ENCODE measurements at regions not wholly inside any gene's neighbourhood (a gene's known extent, or its start where the extent isn't known, plus 50 kb on each side); places are given as distances from the start of the nearest gene placed in this dataset.

DNA sequence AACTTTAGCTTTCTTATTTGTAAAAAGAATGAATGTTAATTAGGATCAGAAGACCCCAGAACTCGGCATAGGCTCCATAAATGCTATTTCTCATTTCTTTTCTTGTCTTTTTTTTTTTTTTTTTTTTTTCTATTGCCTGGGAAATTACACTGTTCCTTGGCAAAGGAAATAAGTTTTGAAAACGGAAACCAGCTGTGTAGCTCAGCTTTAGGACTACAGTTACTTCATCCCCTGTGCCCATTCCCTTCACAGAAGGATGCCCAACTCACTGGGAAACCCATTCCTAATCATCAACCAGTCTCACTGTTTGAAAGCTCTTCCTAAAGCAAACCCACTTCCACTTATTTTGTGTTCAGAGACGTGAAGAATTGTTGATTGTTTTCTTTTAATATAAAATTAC, 254.0 kb upstream of the IL12A start:
- no peaks in the 10 kb centered on the region for H4K20me1 ChIP-seq (ENCODE audit: insufficient read depth, poor library complexity, severe bottlenecking)
- 77% methylated on average over 3 of the region's 3 CpGs for WGBS (ENCODE audit: low lambda C conversion rate, missing lambda C conversion rate)
- no peak overlapping the region for H3K4me3 ChIP-seq
- no peak overlapping the region for H3K4me2 ChIP-seq
- H3K79me2 ChIP-seq: no peaks in the 10 kb centered on the region
- H3K4me1 ChIP-seq (ENCODE audit: insufficient read depth): peaks cover 20% of the 10 kb centered on the region
- no peak overlapping the region for H3K27ac ChIP-seq
- DNase-seq (ENCODE audit: low spot score): no peak
- H3K9me2 ChIP-seq (replicated peaks; ENCODE audit: insufficient read depth): no peaks in the 10 kb centered on the region
- H3K27me3 ChIP-seq: no peaks in the 10 kb centered on the region
- no peak overlapping the region for H2AFZ ChIP-seq
- no peaks in the 10 kb centered on the region for H3K36me3 ChIP-seq (replicated peaks; ENCODE audit: insufficient read depth, low read depth)
- no peaks in the 10 kb centered on the region for H3K9me3 ChIP-seq (ENCODE audit: low read depth)
- no peak for TF ChIP-seq EZH2 (IDR thresholded peaks at IDR 0.05; ENCODE audit: borderline replicate concordance)
- TF ChIP-seq CTCF (IDR thresholded peaks at IDR 0.05; ENCODE audit: poor library complexity): no peak
- TF ChIP-seq EZH2phosphoT487 (IDR thresholded peaks at IDR 0.05; ENCODE audit: low read depth, severe bottlenecking, unreplicated experiment): no peak

DNA sequence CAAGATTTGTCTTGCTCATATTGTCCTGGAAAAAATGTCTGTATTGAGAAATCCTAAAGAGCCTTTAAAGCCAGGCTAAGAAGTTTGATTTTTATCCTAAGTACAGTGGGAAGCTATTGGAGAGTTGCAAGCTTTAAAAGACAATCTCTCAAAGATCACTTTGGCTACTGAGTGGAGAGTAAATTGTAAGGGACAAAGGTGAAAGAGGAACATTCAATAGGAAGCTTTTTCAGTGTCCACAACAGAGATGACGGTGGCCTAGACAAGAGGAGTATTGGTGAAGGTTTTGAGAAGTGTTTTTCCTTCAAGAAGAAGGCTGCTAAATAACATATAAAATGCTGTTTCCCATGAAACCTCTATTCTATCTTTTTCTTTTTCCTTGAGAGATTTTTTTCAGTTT, 249.5 kb upstream of the IL12A start:
- no peak for DNase-seq (ENCODE audit: low spot score)
- H2AFZ ChIP-seq: no peak overlapping the region
- H3K9me2 ChIP-seq (replicated peaks; ENCODE audit: insufficient read depth): no peaks in the 10 kb centered on the region
- H3K79me2 ChIP-seq: no peaks in the 10 kb centered on the region
- no peak overlapping the region for H3K27ac ChIP-seq
- no peak overlapping the region for H3K4me2 ChIP-seq
- no peaks in the 10 kb centered on the region for H4K20me1 ChIP-seq (ENCODE audit: insufficient read depth, poor library complexity, severe bottlenecking)
- H3K27me3 ChIP-seq: no peaks in the 10 kb centered on the region
- no peak overlapping the region for H3K4me3 ChIP-seq
- 85% methylated on average over 1 of the region's 1 CpG for WGBS (ENCODE audit: low lambda C conversion rate, missing lambda C conversion rate)
- no peak for TF ChIP-seq EZH2phosphoT487 (IDR thresholded peaks at IDR 0.05; ENCODE audit: low read depth, severe bottlenecking, unreplicated experiment)
- TF ChIP-seq EZH2 (IDR thresholded peaks at IDR 0.05; ENCODE audit: borderline replicate concordance): no peak
- TF ChIP-seq CTCF (IDR thresholded peaks at IDR 0.05; ENCODE audit: poor library complexity): no peak
- H3K4me1 ChIP-seq (ENCODE audit: insufficient read depth): peaks cover 6% of the 10 kb centered on the region
- H3K36me3 ChIP-seq (replicated peaks; ENCODE audit: insufficient read depth, low read depth): no peaks in the 10 kb centered on the region
- no peaks in the 10 kb centered on the region for H3K9me3 ChIP-seq (ENCODE audit: low read depth)

DNA sequence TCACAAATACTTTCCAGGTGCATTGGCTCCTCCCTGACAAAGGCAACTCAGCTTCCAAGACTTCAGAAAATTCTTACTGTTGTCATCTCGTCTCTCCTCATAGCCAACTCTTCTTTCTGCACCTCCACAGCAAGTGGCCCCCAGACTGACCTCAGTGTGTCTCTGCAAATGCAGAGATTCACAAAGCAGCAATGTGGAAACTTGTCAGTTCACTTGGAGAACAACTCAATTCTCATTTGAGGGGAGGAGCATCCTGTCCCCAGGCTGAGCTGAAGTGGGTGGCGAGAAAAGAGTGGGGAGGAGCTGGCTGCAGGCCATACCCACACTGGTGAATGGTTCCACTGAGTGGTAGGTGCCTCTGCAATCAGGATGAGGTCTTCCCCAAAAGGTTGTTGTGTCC, 248.7 kb upstream of the IL12A start:
- no peak overlapping the region for H2AFZ ChIP-seq
- 90% methylated on average over 2 of the region's 2 CpGs for WGBS (ENCODE audit: low lambda C conversion rate, missing lambda C conversion rate)

More for the DNA sequence above, 248.7 kb upstream of the IL12A start:
- Histone ChIP-seq H3K4me2 (no peak overlapping the region), H3K36me3 (replicated peaks; ENCODE audit: insufficient read depth, low read depth) (no peaks in the 10 kb centered on the region), H3K79me2 (no peaks in the 10 kb centered on the region), H3K9me2 (replicated peaks; ENCODE audit: insufficient read depth) (no peaks in the 10 kb centered on the region), H3K27ac (no peak overlapping the region), H3K9me3 (ENCODE audit: low read depth) (no peaks in the 10 kb centered on the region), H3K4me1 (ENCODE audit: insufficient read depth) (peaks cover 6% of the 10 kb centered on the region), H3K27me3 (no peaks in the 10 kb centered on the region), H3K4me3 (no peak overlapping the region), H4K20me1 (ENCODE audit: insufficient read depth, poor library complexity, severe bottlenecking) (no peaks in the 10 kb centered on the region)
- TF ChIP-seq EZH2phosphoT487 (IDR thresholded peaks at IDR 0.05; ENCODE audit: low read depth, severe bottlenecking, unreplicated experiment) (no peak), CTCF (IDR thresholded peaks at IDR 0.05; ENCODE audit: poor library complexity) (no peak), EZH2 (IDR thresholded peaks at IDR 0.05; ENCODE audit: borderline replicate concordance) (no peak)
- no peak for DNase-seq (ENCODE audit: low spot score)

Data from hepatocyte (in vitro differentiated cells).